HCT116 (cell line): ENCODE measurements at regions not wholly inside any gene's neighbourhood (a gene's known extent, or its start where the extent isn't known, plus 50 kb on each side); places are given as distances from the start of the nearest gene placed in this dataset.

Experiments used
- CTCF ChIP-seq, 3 experiments: fragments of 200-600 bp in 1 of 3; sonication (generic) in 1 of 3; IDR thresholded peaks in 2 of 3; conservative IDR thresholded peaks in 1 of 3; 2 replicates each; pipeline ENCODE4 v1.5.1; 2012 to 2017; ENCODE audit warnings: low read depth in 2 of 3, low read length in 2 of 3, antibody characterized with exemption in 1 of 3, borderline replicate concordance in 1 of 3, control low read depth in 1 of 3, mild to moderate bottlenecking in 1 of 3, mixed read lengths in 1 of 3, mixed run types in 1 of 3, moderate library complexity in 1 of 3; ENCODE audit not compliant: insufficient read depth in 1 of 3
- EZH2 ChIP-seq: fragments of 200-600 bp; sonication (generic); IDR thresholded peaks from 2 replicates; pipeline ENCODE4 v1.6.1; 2017; ENCODE audit warnings: antibody characterized with exemption, mixed run types
- POLR2A ChIP-seq: IDR thresholded peaks from 2 replicates; pipeline ENCODE4 v1.7.0; 2011; ENCODE audit warnings: borderline replicate concordance; ENCODE audit not compliant: insufficient read depth, insufficient read length; ENCODE audit errors: extremely low read depth

GRCh38 chr10:33392706-33393105 is 58.2 kb upstream of the NRP1 start:
- no peak for TF ChIP-seq EZH2
- TF ChIP-seq CTCF (IDR thresholded peaks at IDR 0.05 in 2 of 3, conservative IDR thresholded peaks at IDR 0.05 in 1 of 3; ENCODE audit: borderline replicate concordance in 1 of 3, insufficient read depth in 1 of 3, low read depth in 2 of 3, low read length in 2 of 3): no peak
- no peak for TF ChIP-seq POLR2A
